IMR-90 (cell line): ENCODE measurements at regions not wholly inside any gene's neighbourhood (a gene's known extent, or its start where the extent isn't known, plus 50 kb on each side); places are given as distances from the start of the nearest gene placed in this dataset.

Source experiments
- ATAC-seq: fragments of 200-7000 bp; cut with Tn5 transposase; 2 replicates; pipeline ENCODE4 v1.9.1; 2020; ENCODE audit warnings: low read depth, mild to moderate bottlenecking, moderate library complexity
- BruUV-seq: library from RNA; stranded (reverse); fragments of 400-500 nt; replicated peaks from 2 replicates; lab custom pipeline; 2021; lab: Mats Ljungman, UMichigan
- CTCF ChIA-PET: fragments of 300-600 bp; formaldehyde crosslinking; extraction: SDS; loops from one replicate; lab custom pipeline; 2021; ENCODE audit warnings: antibody characterized with exemption; lab: Yijun Ruan, JAX
- POLR2A ChIA-PET: fragments of 300-600 bp; sonication (Branson Sonifier 250); formaldehyde crosslinking; loops from one replicate; lab custom pipeline; 2022; ENCODE audit warnings: antibody characterized with exemption; ENCODE audit not compliant: unreplicated experiment; lab: Charles Lee
- DNase-seq: peaks from one replicate; pipeline ENCODE4 v3.0.0; 2013
- H2AFZ ChIP-seq: replicated peaks from 2 replicates; pipeline ENCODE3; 2013; ENCODE audit warnings: low read length, mild to moderate bottlenecking; ENCODE audit not compliant: poor library complexity
- H2AK5ac ChIP-seq: 2 replicates; pipeline ENCODE4 v1.6.1; 2013; ENCODE audit warnings: low read depth, low read length, inconsistent platforms
- H2AK9ac ChIP-seq: replicated peaks from 2 replicates; pipeline ENCODE3; 2013; ENCODE audit warnings: mild to moderate bottlenecking, low read depth, low read length, moderate library complexity; ENCODE audit not compliant: poor library complexity
- H2BK120ac ChIP-seq: 2 replicates; pipeline ENCODE4 v1.6.1; 2013; ENCODE audit warnings: low read depth, low read length, inconsistent platforms
- H2BK15ac ChIP-seq: 3 replicates; pipeline ENCODE4 v1.6.1; 2013; ENCODE audit warnings: low read depth, low read length, inconsistent platforms
- H2BK20ac ChIP-seq: 2 replicates; pipeline ENCODE4 v1.6.1; 2013; ENCODE audit warnings: low read depth, mild to moderate bottlenecking, inconsistent platforms, low read length, moderate library complexity
- H2BK5ac ChIP-seq: 2 replicates; pipeline ENCODE4 v1.6.1; 2013; ENCODE audit warnings: mild to moderate bottlenecking, low read depth, low read length, inconsistent platforms; ENCODE audit not compliant: poor library complexity, severe bottlenecking
- H3K14ac ChIP-seq: replicated peaks from 2 replicates; pipeline ENCODE4 v1.6.1; 2013; ENCODE audit warnings: low read depth, low read length, inconsistent platforms
- H3K18ac ChIP-seq: 2 replicates; pipeline ENCODE4 v1.6.1; 2013; ENCODE audit warnings: low read depth, low read length, control low read depth
- H3K23ac ChIP-seq: 2 replicates; pipeline ENCODE4 v1.6.1; 2013; ENCODE audit warnings: low read depth, low read length, inconsistent platforms
- H3K27ac ChIP-seq: 2 replicates; pipeline ENCODE4 v1.5.1; 2013; ENCODE audit warnings: mild to moderate bottlenecking, control low read depth, low read length; ENCODE audit not compliant: insufficient read depth
- H3K27me3 ChIP-seq: 2 replicates; pipeline ENCODE4 v1.6.1; 2013; ENCODE audit warnings: low read length; ENCODE audit not compliant: control insufficient read depth, insufficient read depth
- H3K36me3 ChIP-seq: 2 replicates; pipeline ENCODE4 v1.6.1; 2013; ENCODE audit warnings: low read length, mixed read lengths; ENCODE audit not compliant: control insufficient read depth, insufficient read depth
- H3K4ac ChIP-seq: 2 replicates; pipeline ENCODE4 v1.6.1; 2013; ENCODE audit warnings: low read depth, low read length, inconsistent platforms
- H3K4me1 ChIP-seq: 2 replicates; pipeline ENCODE4 v1.6.1; 2013; ENCODE audit warnings: low read length, mixed read lengths; ENCODE audit not compliant: control insufficient read depth, insufficient read depth
- H3K4me2 ChIP-seq: 2 replicates; pipeline ENCODE4 v1.6.1; 2013; ENCODE audit warnings: low read depth, mild to moderate bottlenecking, control low read depth, low read length, moderate library complexity
- H3K4me3 ChIP-seq: 2 replicates; pipeline ENCODE4 v1.5.1; 2013; ENCODE audit warnings: low read depth, mild to moderate bottlenecking, control low read depth, low read length, moderate library complexity; ENCODE audit not compliant: insufficient read depth
- H3K56ac ChIP-seq: 2 replicates; pipeline ENCODE4 v1.6.1; 2013; ENCODE audit warnings: low read length, inconsistent platforms; ENCODE audit not compliant: insufficient read depth; ENCODE audit errors: extremely low read depth
- H3K79me1 ChIP-seq, 2 experiments: 2 replicates each; pipeline ENCODE4 v1.6.1; 2013; ENCODE audit warnings: low read length in 2 of 2, inconsistent platforms in 1 of 2, low read depth in 1 of 2
- H3K9ac ChIP-seq: 2 replicates; pipeline ENCODE4 v1.6.1; 2013; ENCODE audit warnings: low read depth, low read length, control low read depth
- H3K9me1 ChIP-seq: 2 replicates; pipeline ENCODE4 v1.6.1; 2013; ENCODE audit warnings: low read length, inconsistent platforms; ENCODE audit not compliant: insufficient read depth
- H3K9me3 ChIP-seq: 2 replicates; pipeline ENCODE4 v1.6.1; 2013; ENCODE audit warnings: low read length; ENCODE audit not compliant: control insufficient read depth, insufficient read depth
- H4K20me1 ChIP-seq: 2 replicates; pipeline ENCODE4 v1.6.1; 2013; ENCODE audit warnings: low read length, inconsistent platforms; ENCODE audit not compliant: insufficient read depth
- H4K5ac ChIP-seq: 2 replicates; pipeline ENCODE4 v1.6.1; 2013; ENCODE audit warnings: mild to moderate bottlenecking, low read depth, low read length, control low read depth
- H4K8ac ChIP-seq, 2 experiments: 2 replicates each; pipeline ENCODE4 v1.6.1; 2013; ENCODE audit warnings: low read depth in 2 of 2, low read length in 2 of 2, control low read depth in 1 of 2, inconsistent platforms in 1 of 2
- H4K91ac ChIP-seq: 2 replicates; pipeline ENCODE4 v1.6.1; 2013; ENCODE audit warnings: low read depth, low read length, inconsistent platforms; ENCODE audit not compliant: insufficient read depth
- BHLHE40 ChIP-seq: fragments of 150-350 bp; IDR thresholded peaks from 2 replicates; pipeline ENCODE4 v1.6.1; 2016; ENCODE audit warnings: mild to moderate bottlenecking, low read depth, low read length
- MAFK ChIP-seq: IDR thresholded peaks from 2 replicates; pipeline ENCODE4 v1.6.1; 2012; ENCODE audit warnings: low read depth, low read length, improper control_type of control experiment
- NFE2L2 ChIP-seq: fragments of 150-350 bp; IDR thresholded peaks from 2 replicates; pipeline ENCODE4 v1.6.1; 2016; ENCODE audit warnings: low read depth, mild to moderate bottlenecking, low read length
- POLR2A ChIP-seq: IDR thresholded peaks from 2 replicates; pipeline ENCODE4 v1.6.1; 2012; ENCODE audit warnings: mild to moderate bottlenecking, low read depth, low read length
- RAD21 ChIP-seq: IDR thresholded peaks from 2 replicates; pipeline ENCODE4 v1.6.1; 2012; ENCODE audit warnings: low read length, improper control_type of control experiment
- SMC3 ChIP-seq: fragments of 150-350 bp; IDR thresholded peaks from 2 replicates; pipeline ENCODE4 v1.6.1; 2016; ENCODE audit warnings: low read depth, mild to moderate bottlenecking, antibody characterized with exemption, low read length, moderate library complexity
- WGBS, 2 experiments: methylation state at CpG; one replicate each; pipeline versions ENCODE4 v1.1.5 to v1.1.7; 2013; ENCODE audit warnings: missing lambda C conversion rate in 2 of 2; ENCODE audit not compliant: insufficient read length in 1 of 2; ENCODE audit errors: extremely low coverage in 2 of 2; 5-methylcytosine and 5-hydroxymethylcytosine counted together
- dilution Hi-C: fragments of 300-500 bp; cut with HindIII; formaldehyde crosslinking; loops from one replicate; pipeline ENCODE4 v1.14.3; 2018; ENCODE audit warnings: low sequenced_read_pairs; ENCODE audit not compliant: unreplicated experiment
- in situ Hi-C: fragments of 300-500 bp; cut with MboI; formaldehyde crosslinking; loops from 3 replicates; pipeline ENCODE4 v1.14.3; 2019; ENCODE audit warnings: low sequenced_read_pairs, inconsistent platforms, mixed read lengths
- intact Hi-C: fragments of 100-400 bp; cut with micrococcal nuclease; formaldehyde crosslinking; loops from 2 replicates; pipeline ENCODE4 v1.10.0; 2022
- TF ChIP-seq, protein P1 (sequence below): fragments of 150-350 bp; IDR thresholded peaks from 2 replicates; pipeline ENCODE4 v1.6.1; 2017; ENCODE audit warnings: mild to moderate bottlenecking, antibody characterized with exemption, low read length, low read depth

DNA sequence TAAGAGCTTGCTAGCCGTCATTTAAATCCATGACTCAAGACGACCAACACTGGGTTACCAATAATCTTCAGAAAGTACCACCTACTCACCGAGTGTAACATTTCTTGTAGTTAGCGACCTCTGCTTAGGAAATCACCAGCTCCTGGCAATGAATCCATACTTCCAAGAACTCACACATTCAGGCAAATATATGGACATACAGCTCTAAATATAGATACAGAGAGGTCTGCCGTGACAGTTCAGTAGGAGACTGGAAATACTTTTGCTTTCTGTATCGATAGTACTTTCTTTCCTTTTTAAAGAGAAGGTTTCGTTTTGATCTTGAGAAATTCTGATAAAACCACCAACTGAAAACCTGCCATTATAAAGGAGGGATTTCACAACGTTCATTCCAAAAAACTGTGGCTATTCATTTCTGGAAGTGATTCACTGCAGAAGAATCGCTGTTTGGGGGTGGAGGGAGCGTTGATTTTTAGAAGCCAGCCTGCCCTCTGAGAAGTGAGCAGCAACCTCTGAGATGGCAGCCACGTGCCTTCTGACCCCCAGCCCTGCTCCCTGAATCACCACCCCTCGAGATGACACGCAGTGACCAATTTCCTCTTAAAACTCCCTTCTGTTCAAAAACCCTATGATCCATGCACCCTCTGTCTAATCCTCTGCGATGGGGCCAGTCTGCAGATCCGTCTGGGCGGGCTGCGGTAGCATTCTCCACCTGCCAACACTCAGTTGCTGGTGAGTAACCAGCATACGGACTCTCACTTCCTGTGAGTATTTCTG lies 179.0 kb upstream of the KLF14 start (continued):
- TF ChIP-seq BHLHE40 (peak; percentile 98), NFE2L2 (peak; percentile 30), POLR2A (peak; percentile 80)

DNA sequence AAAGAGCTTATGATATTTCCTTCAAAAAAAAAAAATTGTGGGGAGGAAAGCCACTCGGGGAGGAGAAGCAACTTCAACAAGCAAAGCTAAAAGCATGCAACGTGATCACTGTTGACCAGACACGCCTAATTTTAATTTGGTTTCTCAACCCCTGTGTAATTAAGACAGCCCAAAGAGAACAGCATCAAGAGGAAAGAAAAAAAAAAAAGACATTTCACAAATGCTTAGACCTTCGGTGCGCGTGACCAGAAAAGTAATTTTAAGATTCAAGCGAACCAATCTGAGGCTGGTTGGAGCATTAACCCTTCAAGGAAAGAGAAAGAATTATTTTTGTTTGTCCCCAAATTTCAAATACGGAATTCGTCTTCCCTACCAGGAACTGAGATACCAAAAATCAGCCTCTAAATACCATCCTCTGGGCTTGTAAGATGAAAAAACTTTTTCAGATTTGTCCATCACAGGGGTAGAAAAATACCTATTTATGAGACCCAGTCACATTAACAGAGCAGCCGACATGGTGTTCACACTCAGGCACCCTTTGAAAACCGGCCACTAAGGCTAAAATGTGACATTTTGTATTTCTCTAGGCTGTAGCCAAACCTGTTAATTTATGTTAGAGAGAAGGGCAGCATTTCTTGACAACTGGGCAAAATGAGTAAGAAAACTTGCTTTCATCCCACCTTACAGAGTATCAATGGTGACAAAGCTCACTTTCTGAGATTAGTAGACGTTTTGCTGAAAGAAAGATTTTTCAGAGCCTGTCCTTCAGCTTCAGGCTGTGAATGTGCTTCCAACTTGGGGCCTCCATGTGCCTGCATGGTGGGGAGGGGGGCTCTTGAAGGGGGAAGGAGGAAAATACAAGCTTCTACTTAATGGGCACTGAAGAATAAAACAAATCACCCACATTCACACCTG lies 179.9 kb upstream of the KLF14 start:
- peak overlapping the region; percentile 97 for H3K4ac ChIP-seq
- no peak for ATAC-seq
- CTCF ChIA-PET = interaction anchor here (0.5 to 3.4 kb wide), 3 partner anchors 17 to 29 kb away, joined by 3 to 17 read pairs (median 4); no protein-coding TSS in a partner anchor
- H3K9ac ChIP-seq = peak overlapping the region; percentile 93
- peak overlapping the region; percentile 87; the same call in 1 of the 2 replicates for H3K4me3 ChIP-seq
- H4K5ac ChIP-seq = peak overlapping the region; percentile 98
- H2BK20ac ChIP-seq = peak overlapping the region; percentile 89
- peaks cover 38% of the 10 kb centered on the region for H3K4me1 ChIP-seq
- BruUV-seq = TSS peak; percentile 69
- peak overlapping the region; percentile 66 to 94 for H4K8ac ChIP-seq
- intact Hi-C loops = loop anchor here (1.0 to 5.0 kb wide), 5 partner anchors 29 to 193 kb away; no protein-coding TSS in a partner anchor
- peak overlapping the region; percentile 91 for H3K18ac ChIP-seq
- H2BK5ac ChIP-seq = peak overlapping the region; percentile 100
- H2AK9ac ChIP-seq = peak overlapping the region; percentile 61
- H4K91ac ChIP-seq = peak overlapping the region; percentile 94
- WGBS, 2 experiments = no CpG with 5 or more reads among the region's 12 CpGs
- H2BK120ac ChIP-seq = peak overlapping the region; percentile 89
- POLR2A ChIA-PET = interaction anchor here (0.5 to 2.9 kb wide), 11 partner anchors 9 to 146 kb away, joined by 3 to 23 read pairs (median 4); no protein-coding TSS in a partner anchor
- H3K4me2 ChIP-seq = peak overlapping the region; percentile 68
- H2BK15ac ChIP-seq = peak overlapping the region; percentile 75
- no peak overlapping the region for H2AFZ ChIP-seq
- H2AK5ac ChIP-seq = peak overlapping the region; percentile 91
- peak overlapping the region; percentile 98 for H3K56ac ChIP-seq
- peak overlapping the region; percentile 77 for H3K27ac ChIP-seq
- dilution Hi-C loops = no loop called here
- H3K27me3 ChIP-seq = no peaks in the 10 kb centered on the region
- peak overlapping the region; percentile 92 for H3K23ac ChIP-seq
- peaks cover 21% of the 10 kb centered on the region for H3K36me3 ChIP-seq
- in situ Hi-C loops = no loop called here
- H3K9me3 ChIP-seq = no peaks in the 10 kb centered on the region
- peaks cover 12 to 30% of the 10 kb centered on the region in 2 experiments for H3K79me1 ChIP-seq
- TF ChIP-seq RAD21 (no peak), SMC3 (no peak), MAFK (peak; percentile 24; the same call in 1 of the 2 replicates), POLR2A (peak; percentile 32; the same call in 1 of the 2 replicates)
- TF ChIP-seq, protein P1, sequence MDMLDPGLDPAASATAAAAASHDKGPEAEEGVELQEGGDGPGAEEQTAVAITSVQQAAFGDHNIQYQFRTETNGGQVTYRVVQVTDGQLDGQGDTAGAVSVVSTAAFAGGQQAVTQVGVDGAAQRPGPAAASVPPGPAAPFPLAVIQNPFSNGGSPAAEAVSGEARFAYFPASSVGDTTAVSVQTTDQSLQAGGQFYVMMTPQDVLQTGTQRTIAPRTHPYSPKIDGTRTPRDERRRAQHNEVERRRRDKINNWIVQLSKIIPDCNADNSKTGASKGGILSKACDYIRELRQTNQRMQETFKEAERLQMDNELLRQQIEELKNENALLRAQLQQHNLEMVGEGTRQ = 0 out of 2 replicates have a peak, but pooled peaks have one; percentile 1
- peaks cover 18% of the 10 kb centered on the region for H4K20me1 ChIP-seq
- peak overlapping the region; percentile 88 for H3K14ac ChIP-seq
- H3K9me1 ChIP-seq = peaks cover 7% of the 10 kb centered on the region
- DNase-seq = no peak
